ENCODE measurements at regions not wholly inside any gene's neighbourhood (a gene's known extent, or its start where the extent isn't known, plus 50 kb on each side); places are given as distances from the start of the nearest gene placed in this dataset.

DNA sequence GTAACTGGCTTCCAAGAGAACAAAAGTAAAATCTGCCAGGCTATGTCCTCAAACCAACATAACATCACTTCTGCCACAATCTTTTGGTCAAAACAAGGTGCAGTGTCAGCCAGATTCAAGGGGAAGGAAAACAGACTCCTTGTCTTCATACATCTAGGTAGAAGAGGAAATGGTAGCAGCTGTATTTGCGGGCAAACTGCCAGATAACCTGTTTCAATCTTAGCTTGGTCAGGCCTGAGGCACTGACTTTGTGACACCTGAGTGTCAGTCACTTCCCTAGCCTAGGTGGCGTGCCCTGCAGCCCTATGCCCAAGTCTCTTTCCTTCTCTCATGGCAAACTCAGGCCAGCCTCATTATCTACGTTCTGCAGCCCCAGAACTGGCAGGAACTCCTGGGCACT, 146.2 kb upstream of the JADE1 start (continued):
- TF ChIP-seq, protein P1, sequence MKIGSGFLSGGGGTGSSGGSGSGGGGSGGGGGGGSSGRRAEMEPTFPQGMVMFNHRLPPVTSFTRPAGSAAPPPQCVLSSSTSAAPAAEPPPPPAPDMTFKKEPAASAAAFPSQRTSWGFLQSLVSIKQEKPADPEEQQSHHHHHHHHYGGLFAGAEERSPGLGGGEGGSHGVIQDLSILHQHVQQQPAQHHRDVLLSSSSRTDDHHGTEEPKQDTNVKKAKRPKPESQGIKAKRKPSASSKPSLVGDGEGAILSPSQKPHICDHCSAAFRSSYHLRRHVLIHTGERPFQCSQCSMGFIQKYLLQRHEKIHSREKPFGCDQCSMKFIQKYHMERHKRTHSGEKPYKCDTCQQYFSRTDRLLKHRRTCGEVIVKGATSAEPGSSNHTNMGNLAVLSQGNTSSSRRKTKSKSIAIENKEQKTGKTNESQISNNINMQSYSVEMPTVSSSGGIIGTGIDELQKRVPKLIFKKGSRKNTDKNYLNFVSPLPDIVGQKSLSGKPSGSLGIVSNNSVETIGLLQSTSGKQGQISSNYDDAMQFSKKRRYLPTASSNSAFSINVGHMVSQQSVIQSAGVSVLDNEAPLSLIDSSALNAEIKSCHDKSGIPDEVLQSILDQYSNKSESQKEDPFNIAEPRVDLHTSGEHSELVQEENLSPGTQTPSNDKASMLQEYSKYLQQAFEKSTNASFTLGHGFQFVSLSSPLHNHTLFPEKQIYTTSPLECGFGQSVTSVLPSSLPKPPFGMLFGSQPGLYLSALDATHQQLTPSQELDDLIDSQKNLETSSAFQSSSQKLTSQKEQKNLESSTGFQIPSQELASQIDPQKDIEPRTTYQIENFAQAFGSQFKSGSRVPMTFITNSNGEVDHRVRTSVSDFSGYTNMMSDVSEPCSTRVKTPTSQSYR (CRISPR knock-in tag; IDR thresholded peaks at IDR 0.05): no peak
- no peak for TF ChIP-seq SMAD4 (CRISPR knock-in tag; IDR thresholded peaks at IDR 0.05)
- TF ChIP-seq, protein P2, sequence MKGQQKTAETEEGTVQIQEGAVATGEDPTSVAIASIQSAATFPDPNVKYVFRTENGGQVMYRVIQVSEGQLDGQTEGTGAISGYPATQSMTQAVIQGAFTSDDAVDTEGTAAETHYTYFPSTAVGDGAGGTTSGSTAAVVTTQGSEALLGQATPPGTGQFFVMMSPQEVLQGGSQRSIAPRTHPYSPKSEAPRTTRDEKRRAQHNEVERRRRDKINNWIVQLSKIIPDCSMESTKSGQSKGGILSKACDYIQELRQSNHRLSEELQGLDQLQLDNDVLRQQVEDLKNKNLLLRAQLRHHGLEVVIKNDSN (CRISPR knock-in tag; IDR thresholded peaks at IDR 0.05): no peak

DNA sequence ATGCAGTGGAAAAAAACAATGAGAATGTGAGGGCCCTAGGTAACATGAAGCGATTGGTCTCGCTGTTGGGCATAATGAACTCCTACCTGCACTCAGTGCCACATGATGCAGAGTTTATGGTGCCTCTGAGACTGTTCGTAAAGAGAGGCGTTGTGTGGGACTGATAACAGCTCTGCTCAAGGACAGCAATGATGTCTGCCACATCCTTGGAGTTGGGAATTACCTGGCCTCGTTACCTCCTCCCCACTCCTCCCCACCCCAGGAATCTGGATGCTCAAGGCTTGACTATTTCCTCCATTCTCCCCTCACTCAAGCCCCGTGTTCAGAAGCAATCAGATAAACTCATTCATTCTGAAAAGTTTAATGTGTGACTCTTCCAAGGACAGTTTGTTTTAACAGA, 148.0 kb upstream of the JADE1 start:
- Mint-ChIP-seq H3K27me3 (ENCODE audit: low read depth) (no peaks in the 10 kb centered on the region; the same call in 1 of the 2 replicates), H3K36me3 (peaks cover 10% of the 10 kb centered on the region), H3K4me3 (no peak overlapping the region), H3K9me3 (peaks cover 13% of the 10 kb centered on the region), H3K4me1 (peaks cover 18% of the 10 kb centered on the region), H3K27ac (no peak overlapping the region; the same call in 1 of the 2 replicates)
- TF ChIP-seq TEAD4 (CRISPR knock-in tag; IDR thresholded peaks at IDR 0.05): peak; percentile 76; the same call in 1 of the 2 replicates
- TF ChIP-seq, protein P3, sequence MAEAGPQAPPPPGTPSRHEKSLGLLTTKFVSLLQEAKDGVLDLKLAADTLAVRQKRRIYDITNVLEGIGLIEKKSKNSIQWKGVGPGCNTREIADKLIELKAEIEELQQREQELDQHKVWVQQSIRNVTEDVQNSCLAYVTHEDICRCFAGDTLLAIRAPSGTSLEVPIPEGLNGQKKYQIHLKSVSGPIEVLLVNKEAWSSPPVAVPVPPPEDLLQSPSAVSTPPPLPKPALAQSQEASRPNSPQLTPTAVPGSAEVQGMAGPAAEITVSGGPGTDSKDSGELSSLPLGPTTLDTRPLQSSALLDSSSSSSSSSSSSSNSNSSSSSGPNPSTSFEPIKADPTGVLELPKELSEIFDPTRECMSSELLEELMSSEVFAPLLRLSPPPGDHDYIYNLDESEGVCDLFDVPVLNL (CRISPR knock-in tag; IDR thresholded peaks at IDR 0.05; ENCODE audit: borderline replicate concordance, low read depth): no peak
- TF ChIP-seq TCF7 (CRISPR knock-in tag; IDR thresholded peaks at IDR 0.05; ENCODE audit: low read depth): no peak
- TF ChIP-seq TEAD1 (CRISPR knock-in tag; IDR thresholded peaks at IDR 0.05): peak; percentile 95; the same call in 1 of the 2 replicates
- DNase-seq (ENCODE audit: low spot score) (no peak), ATAC-seq (peak; percentile 87)
- POLR2A ChIA-PET: no interaction called here
- CTCF ChIA-PET: no interaction called here

DNA sequence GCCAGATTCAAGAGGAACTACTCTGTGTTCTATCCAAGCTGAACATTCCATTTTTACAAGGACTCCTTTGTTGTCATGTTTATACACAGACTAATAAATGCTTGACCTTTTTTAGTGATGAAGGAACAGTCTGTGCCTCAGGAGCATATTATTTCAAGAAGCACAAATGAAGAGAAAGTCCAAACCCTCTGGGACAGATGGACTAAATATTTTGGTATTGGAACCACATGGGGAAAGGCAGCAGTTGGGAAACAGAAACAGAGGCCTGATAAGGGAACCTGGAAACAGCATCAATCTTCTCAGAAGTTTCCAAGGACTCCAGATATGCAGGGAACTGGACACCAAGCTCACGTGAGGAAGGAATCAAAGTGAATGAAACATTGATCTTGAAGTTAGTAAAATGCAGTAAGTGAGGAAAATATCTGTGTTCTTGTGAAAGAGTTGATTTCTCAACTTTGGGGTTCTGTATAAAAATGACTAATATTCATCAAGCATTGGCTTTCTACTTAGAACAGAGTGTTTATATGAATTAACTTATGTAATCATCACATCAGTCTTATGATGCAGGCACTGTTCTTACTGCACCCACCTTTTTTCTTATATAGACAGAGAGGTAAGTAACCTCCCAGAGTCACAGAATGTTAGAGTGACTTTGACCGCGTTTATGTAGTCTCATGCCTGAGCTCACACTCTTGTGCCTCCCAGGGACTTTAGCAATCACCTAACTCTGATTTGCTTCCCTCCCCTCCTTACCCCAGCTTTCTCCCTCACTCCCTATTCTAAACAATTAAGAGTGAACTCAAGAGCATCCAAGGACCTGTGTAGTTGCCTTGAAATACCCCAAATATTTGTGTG, 148.9 kb upstream of the JADE1 start:
- DNase-seq (ENCODE audit: low spot score) (no peak), ATAC-seq (no peak)
- Mint-ChIP-seq H3K9me3 (peaks cover 4% of the 10 kb centered on the region), H3K4me1 (peaks cover 18% of the 10 kb centered on the region), H3K36me3 (peaks cover 1% of the 10 kb centered on the region), H3K27me3 (ENCODE audit: low read depth) (no peaks in the 10 kb centered on the region), H3K4me3 (no peak overlapping the region), H3K27ac (no peak overlapping the region)
- TF ChIP-seq, protein P4, sequence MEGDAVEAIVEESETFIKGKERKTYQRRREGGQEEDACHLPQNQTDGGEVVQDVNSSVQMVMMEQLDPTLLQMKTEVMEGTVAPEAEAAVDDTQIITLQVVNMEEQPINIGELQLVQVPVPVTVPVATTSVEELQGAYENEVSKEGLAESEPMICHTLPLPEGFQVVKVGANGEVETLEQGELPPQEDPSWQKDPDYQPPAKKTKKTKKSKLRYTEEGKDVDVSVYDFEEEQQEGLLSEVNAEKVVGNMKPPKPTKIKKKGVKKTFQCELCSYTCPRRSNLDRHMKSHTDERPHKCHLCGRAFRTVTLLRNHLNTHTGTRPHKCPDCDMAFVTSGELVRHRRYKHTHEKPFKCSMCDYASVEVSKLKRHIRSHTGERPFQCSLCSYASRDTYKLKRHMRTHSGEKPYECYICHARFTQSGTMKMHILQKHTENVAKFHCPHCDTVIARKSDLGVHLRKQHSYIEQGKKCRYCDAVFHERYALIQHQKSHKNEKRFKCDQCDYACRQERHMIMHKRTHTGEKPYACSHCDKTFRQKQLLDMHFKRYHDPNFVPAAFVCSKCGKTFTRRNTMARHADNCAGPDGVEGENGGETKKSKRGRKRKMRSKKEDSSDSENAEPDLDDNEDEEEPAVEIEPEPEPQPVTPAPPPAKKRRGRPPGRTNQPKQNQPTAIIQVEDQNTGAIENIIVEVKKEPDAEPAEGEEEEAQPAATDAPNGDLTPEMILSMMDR (IDR thresholded peaks at IDR 0.05): no peak
- CTCF ChIA-PET: no interaction called here
- POLR2A ChIA-PET: no interaction called here

DNA sequence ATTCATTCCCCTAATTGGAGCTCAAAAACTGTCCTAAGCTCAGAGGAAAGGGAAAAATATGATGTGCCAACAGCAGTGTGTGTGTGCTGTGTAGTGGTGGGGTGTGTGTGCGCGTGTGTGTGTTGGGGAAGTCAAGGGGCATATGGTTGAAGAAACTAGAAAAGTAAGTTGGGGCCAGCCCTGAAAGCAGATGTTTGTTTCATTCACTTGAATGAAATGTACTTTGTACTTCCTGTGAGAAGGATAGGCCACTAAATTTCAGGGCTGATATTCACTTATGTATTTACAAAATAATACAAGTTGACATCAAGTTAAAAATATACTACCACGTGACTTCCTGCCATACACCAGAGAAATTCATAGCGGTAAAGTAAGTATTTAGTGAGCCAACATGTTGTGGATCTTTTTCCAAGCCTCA, 151.3 kb upstream of the JADE1 start:
- ATAC-seq: no peak
- Mint-ChIP-seq H3K36me3 (peaks cover 13% of the 10 kb centered on the region), H3K4me3 (no peak overlapping the region), H3K27ac (no peak overlapping the region), H3K4me1 (peaks cover 27% of the 10 kb centered on the region), H3K27me3 (ENCODE audit: low read depth) (no peaks in the 10 kb centered on the region), H3K9me3 (peaks cover 13% of the 10 kb centered on the region)
- ChIA-PET POLR2A (no interaction called here), CTCF (no interaction called here)
- DNase-seq (ENCODE audit: low spot score): no peak
- no peak for TF ChIP-seq ZNF121 (CRISPR knock-in tag; IDR thresholded peaks at IDR 0.05)
- TF ChIP-seq NFYB (CRISPR knock-in tag; conservative IDR thresholded peaks at IDR 0.05; ENCODE audit: low read depth): no peak
- TF ChIP-seq, protein P5, sequence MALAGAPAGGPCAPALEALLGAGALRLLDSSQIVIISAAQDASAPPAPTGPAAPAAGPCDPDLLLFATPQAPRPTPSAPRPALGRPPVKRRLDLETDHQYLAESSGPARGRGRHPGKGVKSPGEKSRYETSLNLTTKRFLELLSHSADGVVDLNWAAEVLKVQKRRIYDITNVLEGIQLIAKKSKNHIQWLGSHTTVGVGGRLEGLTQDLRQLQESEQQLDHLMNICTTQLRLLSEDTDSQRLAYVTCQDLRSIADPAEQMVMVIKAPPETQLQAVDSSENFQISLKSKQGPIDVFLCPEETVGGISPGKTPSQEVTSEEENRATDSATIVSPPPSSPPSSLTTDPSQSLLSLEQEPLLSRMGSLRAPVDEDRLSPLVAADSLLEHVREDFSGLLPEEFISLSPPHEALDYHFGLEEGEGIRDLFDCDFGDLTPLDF (CRISPR knock-in tag; IDR thresholded peaks at IDR 0.05): no peak
- TF ChIP-seq, protein P6, sequence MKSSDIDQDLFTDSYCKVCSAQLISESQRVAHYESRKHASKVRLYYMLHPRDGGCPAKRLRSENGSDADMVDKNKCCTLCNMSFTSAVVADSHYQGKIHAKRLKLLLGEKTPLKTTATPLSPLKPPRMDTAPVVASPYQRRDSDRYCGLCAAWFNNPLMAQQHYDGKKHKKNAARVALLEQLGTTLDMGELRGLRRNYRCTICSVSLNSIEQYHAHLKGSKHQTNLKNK (CRISPR knock-in tag; IDR thresholded peaks at IDR 0.05): no peak
- TF ChIP-seq SP1 (CRISPR knock-in tag; conservative IDR thresholded peaks at IDR 0.05): no peak
- TF ChIP-seq ZNF138 (CRISPR knock-in tag; conservative IDR thresholded peaks at IDR 0.05): no peak
- TF ChIP-seq FOXP1 (CRISPR knock-in tag; IDR thresholded peaks at IDR 0.05; ENCODE audit: borderline replicate concordance): no peak
- TF ChIP-seq, protein P7, sequence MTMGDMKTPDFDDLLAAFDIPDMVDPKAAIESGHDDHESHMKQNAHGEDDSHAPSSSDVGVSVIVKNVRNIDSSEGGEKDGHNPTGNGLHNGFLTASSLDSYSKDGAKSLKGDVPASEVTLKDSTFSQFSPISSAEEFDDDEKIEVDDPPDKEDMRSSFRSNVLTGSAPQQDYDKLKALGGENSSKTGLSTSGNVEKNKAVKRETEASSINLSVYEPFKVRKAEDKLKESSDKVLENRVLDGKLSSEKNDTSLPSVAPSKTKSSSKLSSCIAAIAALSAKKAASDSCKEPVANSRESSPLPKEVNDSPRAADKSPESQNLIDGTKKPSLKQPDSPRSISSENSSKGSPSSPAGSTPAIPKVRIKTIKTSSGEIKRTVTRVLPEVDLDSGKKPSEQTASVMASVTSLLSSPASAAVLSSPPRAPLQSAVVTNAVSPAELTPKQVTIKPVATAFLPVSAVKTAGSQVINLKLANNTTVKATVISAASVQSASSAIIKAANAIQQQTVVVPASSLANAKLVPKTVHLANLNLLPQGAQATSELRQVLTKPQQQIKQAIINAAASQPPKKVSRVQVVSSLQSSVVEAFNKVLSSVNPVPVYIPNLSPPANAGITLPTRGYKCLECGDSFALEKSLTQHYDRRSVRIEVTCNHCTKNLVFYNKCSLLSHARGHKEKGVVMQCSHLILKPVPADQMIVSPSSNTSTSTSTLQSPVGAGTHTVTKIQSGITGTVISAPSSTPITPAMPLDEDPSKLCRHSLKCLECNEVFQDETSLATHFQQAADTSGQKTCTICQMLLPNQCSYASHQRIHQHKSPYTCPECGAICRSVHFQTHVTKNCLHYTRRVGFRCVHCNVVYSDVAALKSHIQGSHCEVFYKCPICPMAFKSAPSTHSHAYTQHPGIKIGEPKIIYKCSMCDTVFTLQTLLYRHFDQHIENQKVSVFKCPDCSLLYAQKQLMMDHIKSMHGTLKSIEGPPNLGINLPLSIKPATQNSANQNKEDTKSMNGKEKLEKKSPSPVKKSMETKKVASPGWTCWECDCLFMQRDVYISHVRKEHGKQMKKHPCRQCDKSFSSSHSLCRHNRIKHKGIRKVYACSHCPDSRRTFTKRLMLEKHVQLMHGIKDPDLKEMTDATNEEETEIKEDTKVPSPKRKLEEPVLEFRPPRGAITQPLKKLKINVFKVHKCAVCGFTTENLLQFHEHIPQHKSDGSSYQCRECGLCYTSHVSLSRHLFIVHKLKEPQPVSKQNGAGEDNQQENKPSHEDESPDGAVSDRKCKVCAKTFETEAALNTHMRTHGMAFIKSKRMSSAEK (CRISPR knock-in tag; IDR thresholded peaks at IDR 0.05; ENCODE audit: borderline replicate concordance): no peak
